K562 (cell line): ENCODE measurements at regions not wholly inside any gene's neighbourhood (a gene's known extent, or its start where the extent isn't known, plus 50 kb on each side); places are given as distances from the start of the nearest gene placed in this dataset.
"Not testable (repeated sequence)": the region's sequence is repeated elsewhere in the genome, so short reads cannot be mapped to it uniquely, and the experiment has no call there.

ENCODE experiments used
- ATAC-seq: fragments of 200-7000 bp; cut with Tn5 transposase; 3 replicates; pipeline ENCODE4 v1.9.1; 2020; ENCODE audit warnings: moderate library complexity
- BruUV-seq: library from RNA; stranded (reverse); fragments of 400-500 nt; replicated peaks from 2 replicates; lab custom pipeline; 2021; lab: Mats Ljungman, UMichigan
- CTCF ChIA-PET: fragments of 300-600 bp; formaldehyde crosslinking; extraction: SDS; loops from one replicate; lab custom pipeline; 2021; ENCODE audit warnings: low intra/inter-chr PET ratio; lab: Yijun Ruan, JAX
- POLR2A ChIA-PET: fragments of 300-600, 350-650 bp; sonication (Branson Sonifier 250); formaldehyde crosslinking; extraction: SDS; loops from one replicate; lab custom pipeline; 2021; ENCODE audit warnings: antibody characterized with exemption, inconsistent platforms; lab: Yijun Ruan, JAX
- DNase-seq, 4 experiments: peaks; one replicate each; pipeline versions ENCODE4 v3.0.0 to v3.0.0-alpha.2; 2011 to 2018; ENCODE audit warnings: low spot score in 3 of 4, mixed read lengths in 3 of 4; ENCODE audit errors: extremely low read depth in 1 of 4
- FAIRE-seq: peaks from 2 replicates; lab custom pipeline; 2011; peaks lifted over from hg19 to GRCh38; lab: Jason Lieb, UNC
- H2AFZ ChIP-seq: 2 replicates; pipeline ENCODE4 v1.6.0; 2011; ENCODE audit warnings: low read depth, low read length, control low read depth, inconsistent platforms
- H3K27ac ChIP-seq: fragments of 200-600 bp; 3 replicates; pipeline ENCODE4 v1.8.0; 2011; ENCODE audit warnings: low read depth, mild to moderate bottlenecking, control low read depth, inconsistent platforms, low read length, moderate library complexity, mixed read lengths; ENCODE audit errors: extremely low read depth
- H3K27me3 ChIP-seq, 2 experiments: fragments of 300-600 bp in 1 of 2; 2 replicates in 1 of 2; 3 replicates in 1 of 2; pipeline versions ENCODE4 v1.6.0 to v1.8.0; 2011; ENCODE audit warnings: inconsistent platforms in 2 of 2, low read length in 2 of 2, mild to moderate bottlenecking in 1 of 2, mixed read lengths in 1 of 2, moderate library complexity in 1 of 2; ENCODE audit not compliant: control insufficient read depth in 2 of 2, insufficient read depth in 2 of 2
- H3K36me3 ChIP-seq: fragments of 300-600 bp; 3 replicates; pipeline ENCODE4 v1.8.0; 2011; ENCODE audit warnings: mild to moderate bottlenecking, low read length, inconsistent platforms; ENCODE audit not compliant: control insufficient read depth, insufficient read depth
- H3K4me1 ChIP-seq, 2 experiments: fragments of 200-600 bp in 1 of 2; replicated peaks in 1 of 2; 2 replicates in 1 of 2; 3 replicates in 1 of 2; pipeline versions ENCODE4 v1.5.1 to v1.8.0; 2011; ENCODE audit warnings: inconsistent platforms in 2 of 2, low read length in 2 of 2, mild to moderate bottlenecking in 1 of 2, mixed read lengths in 1 of 2, moderate library complexity in 1 of 2; ENCODE audit not compliant: control insufficient read depth in 2 of 2, insufficient read depth in 2 of 2
- H3K4me2 ChIP-seq: 2 replicates; pipeline ENCODE4 v1.6.1; 2011; ENCODE audit warnings: low read length, control low read depth, inconsistent platforms, mixed read lengths; ENCODE audit not compliant: insufficient read depth
- H3K4me3 ChIP-seq: fragments of 200-600 bp; sonication (generic), shearing (Covaris generic); 2 replicates; pipeline ENCODE4 v1.5.1; 2016; ENCODE audit warnings: control low read depth, inconsistent platforms
- H3K79me2 ChIP-seq: fragments of 200-600 bp; 3 replicates; pipeline ENCODE4 v1.8.0; 2011; ENCODE audit warnings: low read length, inconsistent platforms; ENCODE audit not compliant: control insufficient read depth, insufficient read depth
- H3K9ac ChIP-seq, 2 experiments: 2 replicates each; pipeline versions ENCODE4 v1.6.0 to v1.6.1; 2011; ENCODE audit warnings: low read depth in 2 of 2, low read length in 2 of 2, control low read depth in 1 of 2, inconsistent platforms in 1 of 2, mild to moderate bottlenecking in 1 of 2, mixed read lengths in 1 of 2; ENCODE audit not compliant: insufficient read depth in 1 of 2
- H3K9me1 ChIP-seq: one replicate; pipeline ENCODE4 v1.6.0; 2011; ENCODE audit warnings: inconsistent platforms, mild to moderate bottlenecking, low read length, moderate library complexity; ENCODE audit not compliant: control insufficient read depth, insufficient read depth
- H3K9me3 ChIP-seq: replicated peaks from 2 replicates; pipeline ENCODE4 v1.5.1; 2011; ENCODE audit warnings: low read depth, low read length, inconsistent platforms; ENCODE audit not compliant: control insufficient read depth, insufficient read depth
- H4K20me1 ChIP-seq: replicated peaks from 2 replicates; pipeline ENCODE4 v1.6.1; 2011; ENCODE audit warnings: low read length, inconsistent platforms, mixed read lengths; ENCODE audit not compliant: control insufficient read depth, insufficient read depth
- CTCF ChIP-seq, 3 experiments: IDR thresholded peaks in 2 of 3; conservative IDR thresholded peaks in 1 of 3; 2 replicates each; pipeline ENCODE4 v1.5.1; 2011 to 2012; ENCODE audit warnings: low read length in 3 of 3, mild to moderate bottlenecking in 3 of 3, control low read depth in 2 of 3, improper control_type of control experiment in 1 of 3, inconsistent platforms in 1 of 3, low read depth in 1 of 3, mixed read lengths in 1 of 3, moderate library complexity in 1 of 3; ENCODE audit not compliant: insufficient read depth in 2 of 3
- WGBS: fragments of 100-300 bp; shearing (Covaris generic); methylation state at CpG from one replicate; pipeline ENCODE4 v1.1.6; 2016; ENCODE audit warnings: low coverage, mixed read lengths; ENCODE audit not compliant: insufficient coverage; ENCODE audit errors: missing lambda C conversion rate; 5-methylcytosine and 5-hydroxymethylcytosine counted together
- in situ Hi-C: fragments of 300-500 bp; cut with MboI; formaldehyde crosslinking; loops from 4 replicates; pipeline ENCODE4 v1.15.0; 2018; ENCODE audit warnings: inconsistent platforms, mixed read lengths
- intact Hi-C: fragments of 100-400 bp; cut with micrococcal nuclease; formaldehyde crosslinking; loops from 2 replicates; pipeline ENCODE4 v1.14.2; 2022

DNA sequence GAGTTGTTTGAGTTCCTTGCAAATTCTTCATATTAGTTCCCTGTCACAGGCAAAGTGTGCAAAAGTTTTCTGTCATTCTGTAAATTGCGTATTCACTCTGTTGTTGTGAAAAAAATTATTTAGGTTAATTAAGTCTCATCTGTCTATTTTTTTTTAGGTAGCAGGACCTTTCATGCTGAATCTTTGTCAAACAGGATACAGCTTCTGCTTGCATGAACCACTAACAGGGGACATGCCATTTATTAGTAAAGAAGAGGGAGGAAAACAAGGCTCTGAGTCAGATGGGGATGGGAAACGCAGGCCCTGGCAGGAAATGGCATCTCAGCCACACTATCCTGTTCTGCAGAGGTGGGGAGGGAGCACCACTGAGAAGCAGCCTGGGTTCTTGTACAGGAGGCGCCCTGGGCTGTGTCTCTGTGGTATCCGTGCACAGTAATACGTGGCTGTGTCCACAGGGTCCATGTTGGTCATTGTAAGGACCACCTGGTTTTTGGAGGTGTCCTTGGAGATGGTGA, 1243.8 kb downstream of the TMEM121 start:
- H3K27ac ChIP-seq, H3K79me2 ChIP-seq, CTCF ChIA-PET, H3K4me3 ChIP-seq, H3K9me1 ChIP-seq, H3K27me3 ChIP-seq, H3K4me1 ChIP-seq, H4K20me1 ChIP-seq, H3K9ac ChIP-seq, DNase-seq, H3K4me2 ChIP-seq, ATAC-seq, BruUV-seq, H2AFZ ChIP-seq, in situ Hi-C loops, H3K36me3 ChIP-seq, POLR2A ChIA-PET, intact Hi-C loops, H3K9me3 ChIP-seq, FAIRE-seq: not testable (repeated sequence)
- WGBS: 0% methylated on average over 1 of the region's 5 CpGs

GRCh38 chr14:106774889-106775480, 1248.6 kb downstream of the TMEM121 start:
- H3K79me2 ChIP-seq, H3K4me1 ChIP-seq, H3K9me1 ChIP-seq, CTCF ChIA-PET, H3K4me2 ChIP-seq, H3K36me3 ChIP-seq, in situ Hi-C loops, H3K9me3 ChIP-seq, H2AFZ ChIP-seq, intact Hi-C loops, BruUV-seq, ATAC-seq, POLR2A ChIA-PET, FAIRE-seq, H4K20me1 ChIP-seq, H3K9ac ChIP-seq, H3K27ac ChIP-seq, H3K27me3 ChIP-seq, H3K4me3 ChIP-seq: not testable (repeated sequence)
- 0% methylated on average over 9 of the region's 11 CpGs for WGBS
- DNase-seq: peak in 1 of 4 experiments; percentile 4
- 0 out of 6 replicates have a peak, but pooled peaks of 1 of the 3 experiments have one; percentile 10 for TF ChIP-seq CTCF (IDR thresholded peaks at IDR 0.05 in 2 of 3, conservative IDR thresholded peaks at IDR 0.05 in 1 of 3; ENCODE audit: insufficient read depth in 2 of 3, low read depth in 1 of 3, low read length in 3 of 3)
